PFSK-1 (cell line): ENCODE measurements at regions not wholly inside any gene's neighbourhood (a gene's known extent, or its start where the extent isn't known, plus 50 kb on each side); places are given as distances from the start of the nearest gene placed in this dataset.

Experiments used
- FOXP2 ChIP-seq: optimal IDR thresholded peaks from 2 replicates; pipeline ENCODE3; 2011; ENCODE audit warnings: borderline replicate concordance, control low read depth, inconsistent platforms; ENCODE audit not compliant: insufficient read depth; ENCODE audit errors: extremely low read length, extremely low read depth
- POLR2AphosphoS5 ChIP-seq: IDR thresholded peaks from 2 replicates; pipeline ENCODE4 v1.6.1; 2012; ENCODE audit warnings: low read depth, mild to moderate bottlenecking, control low read depth, low read length, moderate library complexity
- REST ChIP-seq, 2 experiments: IDR thresholded peaks; 2 replicates each; pipeline versions ENCODE4 v1.6.1 to v1.8.0; 2011 to 2012; ENCODE audit warnings: low read depth in 2 of 2, low read length in 2 of 2, control low read depth in 1 of 2, inconsistent platforms in 1 of 2, mild to moderate bottlenecking in 1 of 2, moderate library complexity in 1 of 2; ENCODE audit not compliant: insufficient read depth in 1 of 2
- SIN3A ChIP-seq: IDR thresholded peaks from 2 replicates; pipeline ENCODE4 v1.6.1; 2012; ENCODE audit warnings: mild to moderate bottlenecking, low read length, moderate library complexity, borderline replicate concordance; ENCODE audit not compliant: insufficient read depth
- TAF1 ChIP-seq: IDR thresholded peaks from 2 replicates; pipeline ENCODE4 v1.6.1; 2012; ENCODE audit warnings: low read length, control low read depth, borderline replicate concordance; ENCODE audit not compliant: insufficient read depth

- TF ChIP-seq FOXP2: no peak
- TF ChIP-seq POLR2AphosphoS5: no peak
- TF ChIP-seq REST (IDR thresholded peaks at IDR 0.05; ENCODE audit: insufficient read depth in 1 of 2, low read depth in 2 of 2, low read length in 2 of 2): no peak
- TF ChIP-seq SIN3A: no peak
- TF ChIP-seq TAF1: no peak
Measured at GRCh38 chr14:97297100-97297499, 499.9 kb downstream of the VRK1 start.

- TF ChIP-seq REST (IDR thresholded peaks at IDR 0.05; ENCODE audit: insufficient read depth in 1 of 2, low read depth in 2 of 2, low read length in 2 of 2): no peak
- TF ChIP-seq SIN3A: no peak
- no peak for TF ChIP-seq FOXP2
- TF ChIP-seq TAF1: no peak
Measured at GRCh38 chr14:97298331-97298730, 501.1 kb downstream of the VRK1 start.

GRCh38 chr14:97298736-97299135 lies 501.6 kb downstream of the VRK1 start:
- TF ChIP-seq REST (IDR thresholded peaks at IDR 0.05; ENCODE audit: insufficient read depth in 1 of 2, low read depth in 2 of 2, low read length in 2 of 2) (no peak), SIN3A (no peak), TAF1 (no peak), FOXP2 (no peak), POLR2AphosphoS5 (no peak)

GRCh38 chr14:97299661-97300060 lies 502.5 kb downstream of the VRK1 start:
- TF ChIP-seq POLR2AphosphoS5: no peak
- no peak for TF ChIP-seq TAF1
- TF ChIP-seq REST (IDR thresholded peaks at IDR 0.05; ENCODE audit: insufficient read depth in 1 of 2, low read depth in 2 of 2, low read length in 2 of 2): no peak
- no peak for TF ChIP-seq SIN3A
- TF ChIP-seq FOXP2: no peak

GRCh38 chr14:97301931-97302559 lies 504.9 kb downstream of the VRK1 start:
- TF ChIP-seq REST (IDR thresholded peaks at IDR 0.05; ENCODE audit: insufficient read depth in 1 of 2, low read depth in 2 of 2, low read length in 2 of 2): no peak
- TF ChIP-seq TAF1: no peak
- TF ChIP-seq SIN3A: no peak
- TF ChIP-seq POLR2AphosphoS5: no peak
- TF ChIP-seq FOXP2: no peak
